GM23248 (cell line): ENCODE measurements at regions not wholly inside any gene's neighbourhood (a gene's known extent, or its start where the extent isn't known, plus 50 kb on each side); places are given as distances from the start of the nearest gene placed in this dataset.
"Not testable (repeated sequence)": the region's sequence is repeated elsewhere in the genome, so short reads cannot be mapped to it uniquely, and the experiment has no call there.

Experiments used
- DNase-seq: peaks from one replicate; pipeline ENCODE4 v3.0.0-alpha.2; 2015
- H2AFZ ChIP-seq: fragments of 200-600 bp; sonication (generic); 2 replicates; pipeline ENCODE4 v1.6.1; 2016; ENCODE audit warnings: antibody characterized with exemption
- H3F3A ChIP-seq: fragments of 200-600 bp; sonication (generic); 2 replicates; pipeline ENCODE4 v1.6.1; 2016; ENCODE audit warnings: mild to moderate bottlenecking, antibody characterized with exemption, mixed run types; ENCODE audit not compliant: insufficient read depth
- H3K27ac ChIP-seq: fragments of 200-600 bp; sonication (generic); 2 replicates; pipeline ENCODE4 v1.5.1; 2016; ENCODE audit warnings: mild to moderate bottlenecking
- H3K27me3 ChIP-seq: fragments of 200-600 bp; sonication (generic); replicated peaks from 2 replicates; pipeline ENCODE4 v1.6.1; 2016; ENCODE audit warnings: mild to moderate bottlenecking; ENCODE audit not compliant: insufficient read depth
- H3K36me3 ChIP-seq: fragments of 200-600 bp; sonication (generic); 2 replicates; pipeline ENCODE4 v1.6.1; 2016; ENCODE audit warnings: low read depth, mild to moderate bottlenecking
- H3K4me1 ChIP-seq: fragments of 200-600 bp; sonication (generic); 2 replicates; pipeline ENCODE4 v1.6.1; 2016; ENCODE audit warnings: mild to moderate bottlenecking; ENCODE audit not compliant: insufficient read depth
- H3K4me2 ChIP-seq: fragments of 200-600 bp; sonication (generic); one replicate; pipeline ENCODE4 v1.6.1; 2016; ENCODE audit warnings: mild to moderate bottlenecking; ENCODE audit not compliant: unreplicated experiment
- H3K4me3 ChIP-seq: fragments of 200-600 bp; sonication (generic); 2 replicates; pipeline ENCODE4 v1.5.1; 2016; ENCODE audit warnings: mild to moderate bottlenecking
- H3K79me2 ChIP-seq: fragments of 200-600 bp; sonication (generic); 2 replicates; pipeline ENCODE4 v1.6.1; 2016; ENCODE audit warnings: mild to moderate bottlenecking; ENCODE audit not compliant: insufficient read depth
- H3K9ac ChIP-seq: fragments of 200-600 bp; sonication (generic); 2 replicates; pipeline ENCODE4 v1.6.1; 2016; ENCODE audit warnings: mild to moderate bottlenecking
- H3K9me2 ChIP-seq: fragments of 200-600 bp; sonication (generic); 2 replicates; pipeline ENCODE4 v1.6.1; 2016; ENCODE audit warnings: mixed run types, mild to moderate bottlenecking, moderate library complexity; ENCODE audit not compliant: insufficient read depth
- H3K9me3 ChIP-seq: fragments of 200-600 bp; sonication (generic); one replicate; pipeline ENCODE4 v1.6.1; 2017; ENCODE audit warnings: low read depth
- H4K20me1 ChIP-seq: fragments of 200-600 bp; sonication (generic); 2 replicates; pipeline ENCODE4 v1.6.0; 2016; ENCODE audit not compliant: insufficient read depth
- EZH2 ChIP-seq: fragments of 200-600 bp; sonication (generic); IDR thresholded peaks from 2 replicates; pipeline ENCODE4 v1.6.1; 2018; ENCODE audit warnings: antibody characterized with exemption, mild to moderate bottlenecking; ENCODE audit not compliant: insufficient read depth, poor library complexity, severe bottlenecking
- EZH2phosphoT487 ChIP-seq: fragments of 200-600 bp; sonication (generic); IDR thresholded peaks from 2 replicates; pipeline ENCODE4 v1.6.1; 2018; ENCODE audit warnings: antibody characterized with exemption, moderate library complexity, mild to moderate bottlenecking, low read depth; ENCODE audit not compliant: insufficient read depth
- WGBS, 2 experiments: methylation state at CpG; one replicate each; pipeline ENCODE4 v1.1.6; 2015 to 2017; ENCODE audit warnings: low lambda C conversion rate in 2 of 2, low coverage in 1 of 2; ENCODE audit errors: missing lambda C conversion rate in 2 of 2; 5-methylcytosine and 5-hydroxymethylcytosine counted together
- in situ Hi-C: fragments of 300-500 bp; cut with MboI; formaldehyde crosslinking; loops from 2 replicates; pipeline ENCODE4 v1.15.0; 2020

DNA sequence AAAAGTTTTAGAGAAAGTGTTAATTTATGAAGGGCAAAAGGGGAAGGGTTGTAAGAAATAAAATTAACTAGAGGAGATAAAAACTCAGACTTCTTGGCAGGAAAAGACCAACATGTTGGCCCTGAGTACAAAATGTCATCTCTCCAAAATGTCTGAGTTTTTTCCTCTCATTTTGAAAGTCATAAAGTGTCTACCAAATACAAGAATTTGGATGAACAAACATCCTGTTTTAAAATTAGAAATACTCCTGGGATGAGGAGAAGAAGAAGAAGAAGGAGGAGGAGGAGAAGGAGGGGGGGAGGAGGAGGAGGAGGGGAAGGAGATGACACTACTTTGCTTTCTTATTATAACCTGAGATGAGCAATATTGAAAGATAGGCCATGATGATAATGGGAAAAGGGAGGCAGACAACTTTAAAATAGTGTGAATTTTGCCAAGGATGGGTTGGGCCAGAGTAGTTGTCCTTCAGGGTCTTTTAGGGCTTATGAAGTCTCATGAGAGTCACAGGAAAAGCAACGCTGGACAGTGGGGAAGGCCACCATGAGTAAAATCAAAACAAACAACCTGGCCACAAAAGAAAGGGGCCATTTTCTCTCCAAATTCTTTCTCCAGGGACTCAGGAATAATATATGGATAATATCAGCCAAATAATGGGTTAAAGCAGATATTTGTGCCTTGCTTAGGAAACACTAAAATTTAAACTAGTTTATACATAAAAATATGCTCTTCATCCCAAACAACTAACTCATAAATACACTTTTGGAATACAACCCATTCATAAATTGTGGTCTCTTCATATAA, 632.9 kb downstream of the EPHA3 start:
- no peak overlapping the region for H2AFZ ChIP-seq

DNA sequence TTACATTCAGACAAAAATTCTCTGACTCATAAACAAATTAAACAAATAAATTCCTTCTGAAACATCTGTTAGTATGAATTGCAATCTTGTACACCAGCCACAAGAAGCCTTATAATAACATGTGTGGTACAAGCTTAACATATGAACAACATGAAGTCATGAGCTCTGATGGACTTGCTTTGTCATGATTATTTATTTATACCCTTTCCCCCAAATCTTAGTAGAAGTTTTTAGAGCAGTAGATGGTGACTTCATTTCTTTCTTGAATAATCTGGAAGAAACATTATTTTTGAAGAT, 633.4 kb downstream of the EPHA3 start:
- no peaks in the 10 kb centered on the region for H3K9me2 ChIP-seq
- H3K27me3 ChIP-seq, result no peaks in the 10 kb centered on the region
- no peak for TF ChIP-seq EZH2phosphoT487
- TF ChIP-seq EZH2, result no peak
- no peaks in the 10 kb centered on the region for H3F3A ChIP-seq
- no peaks in the 10 kb centered on the region for H3K36me3 ChIP-seq
- no peaks in the 10 kb centered on the region for H4K20me1 ChIP-seq
- no peak overlapping the region for H3K4me2 ChIP-seq
- H3K9ac ChIP-seq, result no peak overlapping the region
- no peak for DNase-seq
- in situ Hi-C loops, result no loop called here
- H3K79me2 ChIP-seq, result no peaks in the 10 kb centered on the region
- no peaks in the 10 kb centered on the region for H3K4me1 ChIP-seq
- no peak overlapping the region for H2AFZ ChIP-seq
- H3K9me3 ChIP-seq, result no peaks in the 10 kb centered on the region
- no peak overlapping the region for H3K27ac ChIP-seq
- no peak overlapping the region for H3K4me3 ChIP-seq

More for the DNA sequence above, 632.9 kb downstream of the EPHA3 start:
- no peak overlapping the region for H3K27ac ChIP-seq
- H3K9me2 ChIP-seq, result no peaks in the 10 kb centered on the region
- in situ Hi-C loops, result no loop called here
- H3K27me3 ChIP-seq, result no peaks in the 10 kb centered on the region
- H3K4me1 ChIP-seq, result no peaks in the 10 kb centered on the region
- no peaks in the 10 kb centered on the region for H4K20me1 ChIP-seq
- WGBS, 2 experiments, result 0% methylated on average over 1 of the region's 1 CpG
- TF ChIP-seq EZH2, result no peak
- TF ChIP-seq EZH2phosphoT487, result no peak
- H3K79me2 ChIP-seq, result no peaks in the 10 kb centered on the region
- no peaks in the 10 kb centered on the region for H3F3A ChIP-seq
- H3K4me2 ChIP-seq, result no peak overlapping the region
- no peaks in the 10 kb centered on the region for H3K9me3 ChIP-seq
- H3K36me3 ChIP-seq, result no peaks in the 10 kb centered on the region
- no peak for DNase-seq
- no peak overlapping the region for H3K4me3 ChIP-seq
- H3K9ac ChIP-seq, result no peak overlapping the region

DNA sequence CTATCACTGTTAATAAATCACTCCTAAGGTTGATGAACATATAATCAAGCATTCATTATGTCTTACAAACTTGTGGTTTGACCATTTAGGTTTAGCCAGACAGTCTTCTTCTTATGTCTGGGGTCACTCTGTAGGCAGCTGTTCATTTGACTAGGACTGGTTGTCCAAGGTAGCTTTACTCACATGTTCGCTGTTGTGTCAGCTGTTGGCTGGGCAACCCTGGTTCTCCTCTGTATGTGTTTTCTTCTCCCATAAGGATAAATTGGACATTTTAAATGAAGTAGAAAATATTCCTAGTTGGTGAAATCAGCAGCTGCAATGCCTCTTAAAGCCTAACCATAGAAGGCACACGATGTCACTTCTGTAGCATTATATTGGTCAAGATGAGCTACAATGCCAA, 635.1 kb downstream of the EPHA3 start:
- WGBS, 2 experiments, result 25 to 37% methylated on average over 2 of the region's 2 CpGs
- H3F3A ChIP-seq, result no peaks in the 10 kb centered on the region
- no peaks in the 10 kb centered on the region for H3K9me3 ChIP-seq
- no peak overlapping the region for H2AFZ ChIP-seq
- DNase-seq, result no peak
- no peak overlapping the region for H3K9ac ChIP-seq
- in situ Hi-C loops, result no loop called here
- H4K20me1 ChIP-seq, result no peaks in the 10 kb centered on the region
- H3K27ac ChIP-seq, result no peak overlapping the region
- no peak overlapping the region for H3K4me3 ChIP-seq
- H3K4me1 ChIP-seq, result no peaks in the 10 kb centered on the region
- TF ChIP-seq EZH2phosphoT487 (no peak), EZH2 (no peak)
- no peaks in the 10 kb centered on the region for H3K9me2 ChIP-seq
- no peaks in the 10 kb centered on the region for H3K79me2 ChIP-seq
- no peak overlapping the region for H3K4me2 ChIP-seq
- H3K36me3 ChIP-seq, result no peaks in the 10 kb centered on the region
- no peaks in the 10 kb centered on the region for H3K27me3 ChIP-seq

DNA sequence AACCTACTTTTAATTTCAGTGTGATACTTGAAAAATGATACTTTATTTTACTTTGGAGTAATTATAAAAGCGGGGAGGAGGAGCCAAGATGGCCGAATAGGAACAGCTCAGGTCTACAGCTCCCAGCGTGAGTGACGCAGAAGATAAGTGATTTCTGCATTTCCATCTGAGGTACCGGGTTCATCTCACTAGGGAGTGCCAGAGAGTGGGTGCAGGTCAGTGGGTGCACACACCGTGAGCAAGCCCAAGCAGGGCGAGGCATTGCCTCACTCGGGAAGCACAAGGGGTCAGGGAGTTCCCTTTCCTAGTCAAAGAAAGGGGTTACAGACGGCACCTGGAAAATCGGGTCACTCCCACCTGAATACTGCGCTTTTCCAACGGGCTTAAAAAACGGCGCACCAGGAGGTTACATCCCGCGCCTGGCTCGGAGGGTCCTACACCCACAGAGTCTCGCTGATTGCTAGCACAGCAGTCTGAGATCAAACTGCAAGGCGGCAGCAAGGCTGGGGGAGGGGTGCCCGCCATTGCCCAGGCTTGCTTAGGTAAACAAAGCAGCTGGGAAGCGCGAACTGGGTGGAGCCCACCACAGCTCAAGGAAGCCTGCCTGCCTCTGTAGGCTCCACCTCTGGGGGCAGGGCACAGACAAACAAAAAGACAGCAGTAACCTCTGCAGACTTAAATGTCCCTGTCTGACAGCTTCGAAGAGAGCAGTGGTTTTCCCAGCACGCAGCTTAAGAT, 640.3 kb downstream of the EPHA3 start:
- in situ Hi-C loops, H2AFZ ChIP-seq, H3K9me3 ChIP-seq: not testable (repeated sequence)

More for the DNA sequence above, 640.3 kb downstream of the EPHA3 start:
- not testable (repeated sequence) for H3K4me3 ChIP-seq, DNase-seq, H3K4me1 ChIP-seq, H3K27me3 ChIP-seq, H3F3A ChIP-seq, H3K4me2 ChIP-seq, H3K9me2 ChIP-seq, H3K27ac ChIP-seq, H3K9ac ChIP-seq, H3K79me2 ChIP-seq, H4K20me1 ChIP-seq, H3K36me3 ChIP-seq
- WGBS, 2 experiments, result 52 to 56% methylated on average over 22 to 24 of the region's 24 CpGs
